Stimulated activated naive CD8-positive, alpha-beta T cell treated with anti-CD3 and anti-CD28 coated beads, Interleukin-15, Interleukin-2, amounts not matched to agents 100 ng/mL and 50 ng/mL, for 24 hours (primary cell): ENCODE measurements at regions not wholly inside any gene's neighbourhood (a gene's known extent, or its start where the extent isn't known, plus 50 kb on each side); places are given as distances from the start of the nearest gene placed in this dataset.

Source experiments
- H3K27ac Mint-ChIP-seq: one replicate; pipeline ENCODE4 v1.8.0; 2021; ENCODE audit warnings: mild to moderate bottlenecking, mixed read lengths
- H3K27me3 Mint-ChIP-seq: one replicate; pipeline ENCODE4 v1.8.0; 2021; ENCODE audit warnings: mixed read lengths
- H3K36me3 Mint-ChIP-seq: one replicate; pipeline ENCODE4 v1.8.0; 2021; ENCODE audit warnings: low read depth, mixed read lengths
- H3K4me1 Mint-ChIP-seq: one replicate; pipeline ENCODE4 v1.8.0; 2021; ENCODE audit warnings: low read depth, mixed read lengths
- H3K4me3 Mint-ChIP-seq: one replicate; pipeline ENCODE4 v1.8.0; 2021; ENCODE audit warnings: mild to moderate bottlenecking, mixed read lengths
- H3K9me3 Mint-ChIP-seq: one replicate; pipeline ENCODE4 v1.8.0; 2021; ENCODE audit warnings: mixed read lengths

GRCh38 chr13:34594507-34594906 is 347.6 kb upstream of the NBEA start:
- no peaks in the 10 kb centered on the region for H3K36me3 Mint-ChIP-seq
- peaks cover 20% of the 10 kb centered on the region for H3K9me3 Mint-ChIP-seq
- H3K27me3 Mint-ChIP-seq = no peaks in the 10 kb centered on the region
- H3K27ac Mint-ChIP-seq = no peak overlapping the region
- no peak overlapping the region for H3K4me3 Mint-ChIP-seq
- no peaks in the 10 kb centered on the region for H3K4me1 Mint-ChIP-seq

GRCh38 chr13:34608331-34608730 is 333.7 kb upstream of the NBEA start:
- no peaks in the 10 kb centered on the region for H3K27me3 Mint-ChIP-seq
- no peaks in the 10 kb centered on the region for H3K9me3 Mint-ChIP-seq
- no peak overlapping the region for H3K27ac Mint-ChIP-seq
- H3K4me3 Mint-ChIP-seq = no peak overlapping the region
- H3K36me3 Mint-ChIP-seq = no peaks in the 10 kb centered on the region
- H3K4me1 Mint-ChIP-seq = no peaks in the 10 kb centered on the region

GRCh38 chr13:34611671-34612070 is 330.4 kb upstream of the NBEA start:
- H3K9me3 Mint-ChIP-seq = no peaks in the 10 kb centered on the region
- H3K4me1 Mint-ChIP-seq = no peaks in the 10 kb centered on the region
- no peak overlapping the region for H3K4me3 Mint-ChIP-seq
- H3K27ac Mint-ChIP-seq = no peak overlapping the region
- no peaks in the 10 kb centered on the region for H3K27me3 Mint-ChIP-seq
- no peaks in the 10 kb centered on the region for H3K36me3 Mint-ChIP-seq

- H3K27ac Mint-ChIP-seq = no peak overlapping the region
- H3K27me3 Mint-ChIP-seq = no peaks in the 10 kb centered on the region
- H3K36me3 Mint-ChIP-seq = no peaks in the 10 kb centered on the region
- H3K4me1 Mint-ChIP-seq = no peaks in the 10 kb centered on the region
- H3K9me3 Mint-ChIP-seq = no peaks in the 10 kb centered on the region
- H3K4me3 Mint-ChIP-seq = no peak overlapping the region
Observed at GRCh38 chr13:34617473-34618083, 324.5 kb upstream of the NBEA start.

GRCh38 chr13:34618654-34619053 is 323.4 kb upstream of the NBEA start:
- Mint-ChIP-seq H3K36me3 (no peaks in the 10 kb centered on the region), H3K27ac (no peak overlapping the region), H3K27me3 (no peaks in the 10 kb centered on the region), H3K9me3 (no peaks in the 10 kb centered on the region), H3K4me3 (no peak overlapping the region), H3K4me1 (no peaks in the 10 kb centered on the region)

- Mint-ChIP-seq H3K9me3 (no peaks in the 10 kb centered on the region), H3K27me3 (no peaks in the 10 kb centered on the region), H3K4me1 (no peaks in the 10 kb centered on the region), H3K27ac (no peak overlapping the region), H3K36me3 (no peaks in the 10 kb centered on the region), H3K4me3 (no peak overlapping the region)
Observed at GRCh38 chr13:34619326-34619725, 322.7 kb upstream of the NBEA start.

- H3K9me3 Mint-ChIP-seq = no peaks in the 10 kb centered on the region
- H3K4me3 Mint-ChIP-seq = no peak overlapping the region
- no peak overlapping the region for H3K27ac Mint-ChIP-seq
- no peaks in the 10 kb centered on the region for H3K4me1 Mint-ChIP-seq
- no peaks in the 10 kb centered on the region for H3K36me3 Mint-ChIP-seq
- no peaks in the 10 kb centered on the region for H3K27me3 Mint-ChIP-seq
Observed at GRCh38 chr13:34620074-34620850, 321.8 kb upstream of the NBEA start.

GRCh38 chr13:34620862-34621261 is 321.2 kb upstream of the NBEA start:
- Mint-ChIP-seq H3K27me3 (no peaks in the 10 kb centered on the region), H3K36me3 (no peaks in the 10 kb centered on the region), H3K27ac (no peak overlapping the region), H3K4me3 (no peak overlapping the region), H3K4me1 (no peaks in the 10 kb centered on the region), H3K9me3 (no peaks in the 10 kb centered on the region)

- H3K27ac Mint-ChIP-seq = no peak overlapping the region
- H3K27me3 Mint-ChIP-seq = peaks cover 3% of the 10 kb centered on the region
- no peaks in the 10 kb centered on the region for H3K36me3 Mint-ChIP-seq
- no peaks in the 10 kb centered on the region for H3K9me3 Mint-ChIP-seq
- no peaks in the 10 kb centered on the region for H3K4me1 Mint-ChIP-seq
- H3K4me3 Mint-ChIP-seq = no peak overlapping the region
Observed at GRCh38 chr13:34623331-34623730, 318.7 kb upstream of the NBEA start.

GRCh38 chr13:34627509-34628208 is 314.4 kb upstream of the NBEA start:
- Mint-ChIP-seq H3K27me3 (peaks cover 3% of the 10 kb centered on the region), H3K4me3 (no peak overlapping the region), H3K36me3 (no peaks in the 10 kb centered on the region), H3K4me1 (no peaks in the 10 kb centered on the region), H3K9me3 (no peaks in the 10 kb centered on the region), H3K27ac (no peak overlapping the region)

- H3K36me3 Mint-ChIP-seq = no peaks in the 10 kb centered on the region
- H3K4me1 Mint-ChIP-seq = no peaks in the 10 kb centered on the region
- no peak overlapping the region for H3K4me3 Mint-ChIP-seq
- no peaks in the 10 kb centered on the region for H3K9me3 Mint-ChIP-seq
- H3K27ac Mint-ChIP-seq = no peak overlapping the region
- peaks cover 3% of the 10 kb centered on the region for H3K27me3 Mint-ChIP-seq
Observed at GRCh38 chr13:34628209-34628682, 313.8 kb upstream of the NBEA start.

GRCh38 chr13:34634448-34634847 is 307.6 kb upstream of the NBEA start:
- Mint-ChIP-seq H3K36me3 (no peaks in the 10 kb centered on the region), H3K4me1 (no peaks in the 10 kb centered on the region), H3K4me3 (no peak overlapping the region), H3K27me3 (no peaks in the 10 kb centered on the region), H3K27ac (no peak overlapping the region), H3K9me3 (peaks cover 4% of the 10 kb centered on the region)

- H3K27me3 Mint-ChIP-seq = no peaks in the 10 kb centered on the region
- peaks cover 4% of the 10 kb centered on the region for H3K9me3 Mint-ChIP-seq
- no peaks in the 10 kb centered on the region for H3K4me1 Mint-ChIP-seq
- H3K4me3 Mint-ChIP-seq = no peak overlapping the region
- no peak overlapping the region for H3K27ac Mint-ChIP-seq
- H3K36me3 Mint-ChIP-seq = no peaks in the 10 kb centered on the region
Observed at GRCh38 chr13:34637138-34637537, 304.9 kb upstream of the NBEA start.

GRCh38 chr13:34637636-34638035 is 304.4 kb upstream of the NBEA start:
- H3K27ac Mint-ChIP-seq = no peak overlapping the region
- no peak overlapping the region for H3K4me3 Mint-ChIP-seq
- peaks cover 4% of the 10 kb centered on the region for H3K9me3 Mint-ChIP-seq
- H3K27me3 Mint-ChIP-seq = no peaks in the 10 kb centered on the region
- H3K4me1 Mint-ChIP-seq = no peaks in the 10 kb centered on the region
- H3K36me3 Mint-ChIP-seq = no peaks in the 10 kb centered on the region

GRCh38 chr13:34638897-34639296 is 303.2 kb upstream of the NBEA start:
- no peak overlapping the region for H3K4me3 Mint-ChIP-seq

More at GRCh38 chr13:34638897-34639296, 303.2 kb upstream of the NBEA start:
- peaks cover 4% of the 10 kb centered on the region for H3K9me3 Mint-ChIP-seq
- H3K36me3 Mint-ChIP-seq = no peaks in the 10 kb centered on the region
- H3K27me3 Mint-ChIP-seq = no peaks in the 10 kb centered on the region
- H3K4me1 Mint-ChIP-seq = no peaks in the 10 kb centered on the region
- no peak overlapping the region for H3K27ac Mint-ChIP-seq
